GM13977 (cell line): ENCODE measurements at regions not wholly inside any gene's neighbourhood (a gene's known extent, or its start where the extent isn't known, plus 50 kb on each side); places are given as distances from the start of the nearest gene placed in this dataset.

Experiments used
- DNase-seq: peaks from one replicate; pipeline ENCODE4 v3.0.0; 2012; ENCODE audit warnings: low spot score
- CTCF ChIP-seq: IDR thresholded peaks from 2 replicates; pipeline ENCODE4 v1.5.1; 2012; ENCODE audit warnings: mild to moderate bottlenecking, control low read depth; ENCODE audit not compliant: insufficient read depth; ENCODE audit errors: extremely low read depth, missing control alignments
- in situ Hi-C: fragments of 300-500 bp; cut with MboI; formaldehyde crosslinking; loops from one replicate; pipeline ENCODE4 v1.12.0; 2022; ENCODE audit warnings: low sequenced_read_pairs, low pct_unique_long_range_greater_than_20kb, mixed read lengths, inconsistent platforms; ENCODE audit not compliant: unreplicated experiment

GRCh38 chr6:122286512-122286911 is 112.9 kb upstream of the HSF2 start:
- no peak for TF ChIP-seq CTCF
- DNase-seq, result no peak
- in situ Hi-C loops, result no loop called here

GRCh38 chr6:122289762-122290539 is 109.5 kb upstream of the HSF2 start:
- in situ Hi-C loops, result no loop called here
- no peak for TF ChIP-seq CTCF
- DNase-seq, result no peak

GRCh38 chr6:122297010-122297409 is 102.4 kb upstream of the HSF2 start:
- in situ Hi-C loops, result no loop called here
- no peak for DNase-seq
- TF ChIP-seq CTCF, result no peak

- DNase-seq, result no peak
- no peak for TF ChIP-seq CTCF
- in situ Hi-C loops, result no loop called here
These were observed 97.4 kb upstream of the HSF2 start for GRCh38 chr6:122302067-122302466.

GRCh38 chr6:122307577-122307976 is 91.9 kb upstream of the HSF2 start:
- no peak for TF ChIP-seq CTCF
- in situ Hi-C loops, result no loop called here
- no peak for DNase-seq

GRCh38 chr6:122308074-122308473 is 91.4 kb upstream of the HSF2 start:
- DNase-seq, result no peak
- no peak for TF ChIP-seq CTCF
- in situ Hi-C loops, result no loop called here

- no peak for TF ChIP-seq CTCF
- in situ Hi-C loops, result no loop called here
These were observed 83.6 kb upstream of the HSF2 start for GRCh38 chr6:122315842-122316241.

More at GRCh38 chr6:122315842-122316241, 83.6 kb upstream of the HSF2 start:
- DNase-seq, result no peak
